Loucy (cell line): ENCODE measurements at regions not wholly inside any gene's neighbourhood (a gene's known extent, or its start where the extent isn't known, plus 50 kb on each side); places are given as distances from the start of the nearest gene placed in this dataset.

Experiments
- H2AFZ ChIP-seq: fragments of 200-600 bp; sonication (generic); 2 replicates; pipeline ENCODE4 v1.6.0; 2016; ENCODE audit warnings: antibody characterized with exemption, mild to moderate bottlenecking, low read length, moderate library complexity
- H3F3A ChIP-seq: fragments of 200-600 bp; 2 replicates; pipeline ENCODE4 v1.6.0; 2016; ENCODE audit warnings: antibody characterized with exemption, low read depth, mild to moderate bottlenecking
- H3K27me3 ChIP-seq: fragments of 200-600 bp; sonication (generic); 2 replicates; pipeline ENCODE4 v1.6.1; 2014; ENCODE audit warnings: low read length, mild to moderate bottlenecking; ENCODE audit not compliant: insufficient read depth, poor library complexity, severe bottlenecking
- H3K36me3 ChIP-seq: fragments of 200-600 bp; sonication (generic); 2 replicates; pipeline ENCODE4 v1.6.1; 2016; ENCODE audit warnings: low read length; ENCODE audit not compliant: insufficient read depth
- H3K4me1 ChIP-seq: fragments of 200-600 bp; sonication (generic); 2 replicates; pipeline ENCODE4 v1.5.1; 2014; ENCODE audit warnings: low read length, mild to moderate bottlenecking; ENCODE audit not compliant: insufficient read depth, poor library complexity, severe bottlenecking
- H3K4me2 ChIP-seq: fragments of 200-600 bp; sonication (generic); 2 replicates; pipeline ENCODE4 v1.6.0; 2014; ENCODE audit warnings: antibody characterized with exemption, low read length, low read depth, mild to moderate bottlenecking; ENCODE audit not compliant: poor library complexity, severe bottlenecking
- H3K4me3 ChIP-seq: fragments of 200-600 bp; sonication (generic); 2 replicates; pipeline ENCODE4 v1.5.1; 2014; ENCODE audit warnings: low read length, mild to moderate bottlenecking, mixed read lengths; ENCODE audit not compliant: poor library complexity, severe bottlenecking
- H3K79me2 ChIP-seq: fragments of 200-600 bp; sonication (generic); 2 replicates; pipeline ENCODE4 v1.6.1; 2014; ENCODE audit warnings: low read length; ENCODE audit not compliant: insufficient read depth
- H3K9ac ChIP-seq: fragments of 200-600 bp; sonication (generic); 2 replicates; pipeline ENCODE4 v1.6.0; 2014; ENCODE audit warnings: mild to moderate bottlenecking, low read depth, low read length, moderate library complexity; ENCODE audit not compliant: poor library complexity, severe bottlenecking
- H3K9me2 ChIP-seq: fragments of 200-600 bp; sonication (generic); replicated peaks from 2 replicates; pipeline ENCODE4 v1.6.1; 2016; ENCODE audit warnings: low read depth, low read length, mixed read lengths
- H3K9me3 ChIP-seq: fragments of 200-600 bp; sonication (generic); 2 replicates; pipeline ENCODE4 v1.6.1; 2014; ENCODE audit warnings: mild to moderate bottlenecking, antibody characterized with exemption, low read length, low read depth; ENCODE audit not compliant: insufficient read depth
- H4K20me1 ChIP-seq: fragments of 200-600 bp; sonication (generic); 2 replicates; pipeline ENCODE4 v1.6.0; 2014; ENCODE audit warnings: antibody characterized with exemption, low read length, mild to moderate bottlenecking; ENCODE audit not compliant: insufficient read depth, poor library complexity, severe bottlenecking
- EZH2phosphoT487 ChIP-seq: fragments of 200-600 bp; IDR thresholded peaks from 2 replicates; pipeline ENCODE4 v1.6.1; 2018; ENCODE audit warnings: antibody characterized with exemption, mild to moderate bottlenecking, moderate library complexity, borderline replicate concordance
- TF ChIP-seq, protein P1 (sequence below): fragments of 200-600 bp; sonication (generic); conservative IDR thresholded peaks from 2 replicates; pipeline ENCODE4 v1.5.1; 2014; ENCODE audit warnings: mild to moderate bottlenecking, antibody characterized with exemption, low read length

GRCh38 chr6:74741646-74742045, 464.2 kb downstream of the COL12A1 start:
- Histone ChIP-seq H3K79me2 (no peaks in the 10 kb centered on the region), H3F3A (no peaks in the 10 kb centered on the region), H3K9me2 (no peaks in the 10 kb centered on the region), H3K4me2 (no peak overlapping the region), H3K9me3 (no peaks in the 10 kb centered on the region), H2AFZ (no peak overlapping the region), H3K4me3 (no peak overlapping the region), H4K20me1 (no peaks in the 10 kb centered on the region), H3K4me1 (no peaks in the 10 kb centered on the region), H3K9ac (no peak overlapping the region), H3K36me3 (no peaks in the 10 kb centered on the region), H3K27me3 (no peaks in the 10 kb centered on the region)
- no peak for TF ChIP-seq EZH2phosphoT487
- TF ChIP-seq, protein P1, sequence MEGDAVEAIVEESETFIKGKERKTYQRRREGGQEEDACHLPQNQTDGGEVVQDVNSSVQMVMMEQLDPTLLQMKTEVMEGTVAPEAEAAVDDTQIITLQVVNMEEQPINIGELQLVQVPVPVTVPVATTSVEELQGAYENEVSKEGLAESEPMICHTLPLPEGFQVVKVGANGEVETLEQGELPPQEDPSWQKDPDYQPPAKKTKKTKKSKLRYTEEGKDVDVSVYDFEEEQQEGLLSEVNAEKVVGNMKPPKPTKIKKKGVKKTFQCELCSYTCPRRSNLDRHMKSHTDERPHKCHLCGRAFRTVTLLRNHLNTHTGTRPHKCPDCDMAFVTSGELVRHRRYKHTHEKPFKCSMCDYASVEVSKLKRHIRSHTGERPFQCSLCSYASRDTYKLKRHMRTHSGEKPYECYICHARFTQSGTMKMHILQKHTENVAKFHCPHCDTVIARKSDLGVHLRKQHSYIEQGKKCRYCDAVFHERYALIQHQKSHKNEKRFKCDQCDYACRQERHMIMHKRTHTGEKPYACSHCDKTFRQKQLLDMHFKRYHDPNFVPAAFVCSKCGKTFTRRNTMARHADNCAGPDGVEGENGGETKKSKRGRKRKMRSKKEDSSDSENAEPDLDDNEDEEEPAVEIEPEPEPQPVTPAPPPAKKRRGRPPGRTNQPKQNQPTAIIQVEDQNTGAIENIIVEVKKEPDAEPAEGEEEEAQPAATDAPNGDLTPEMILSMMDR: no peak

DNA sequence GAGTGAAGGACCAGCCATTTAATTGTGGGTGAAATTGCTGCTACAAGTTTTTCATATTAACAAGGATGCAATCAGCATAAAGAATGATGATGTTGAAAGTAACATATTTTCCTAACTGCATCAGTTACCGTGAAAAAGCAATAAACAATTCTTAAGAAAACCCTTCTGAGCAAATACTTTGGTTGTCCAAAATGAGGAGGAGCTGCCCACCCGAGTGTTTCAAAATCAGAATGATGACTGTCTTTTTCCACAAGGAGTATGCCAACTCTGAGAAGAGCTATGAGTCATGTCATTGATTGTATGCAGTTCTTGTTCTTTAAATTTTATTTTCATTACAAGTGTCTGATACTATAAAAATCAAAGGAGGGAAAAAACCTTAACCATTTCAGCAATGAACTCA, 470.5 kb downstream of the COL12A1 start:
- Histone ChIP-seq H3K9ac (no peak overlapping the region), H3K9me2 (no peaks in the 10 kb centered on the region), H3K9me3 (no peaks in the 10 kb centered on the region), H3K27me3 (no peaks in the 10 kb centered on the region), H2AFZ (no peak overlapping the region), H4K20me1 (no peaks in the 10 kb centered on the region), H3K4me2 (no peak overlapping the region), H3F3A (no peaks in the 10 kb centered on the region), H3K4me1 (no peaks in the 10 kb centered on the region), H3K79me2 (no peaks in the 10 kb centered on the region), H3K36me3 (no peaks in the 10 kb centered on the region), H3K4me3 (no peak overlapping the region)
- TF ChIP-seq EZH2phosphoT487: no peak
- TF ChIP-seq, protein P1: no peak

DNA sequence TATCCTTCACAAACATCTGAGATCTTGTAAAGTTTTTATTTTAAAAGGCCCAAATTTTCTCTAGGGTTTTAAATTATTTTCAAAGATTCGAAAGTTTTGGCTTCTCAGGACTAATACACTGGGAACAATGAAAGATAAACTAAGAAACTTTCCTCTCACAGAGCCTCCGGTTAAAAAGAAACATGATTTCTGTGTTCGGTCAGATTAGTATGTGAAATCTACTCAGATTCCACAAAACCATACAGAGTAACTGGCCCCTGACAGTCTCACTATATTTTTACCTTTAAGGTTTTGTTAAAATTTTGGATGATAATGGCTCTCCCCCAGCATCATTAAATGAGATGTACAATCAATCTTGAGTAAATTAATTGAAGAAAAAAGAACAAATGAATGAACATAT, 471.0 kb downstream of the COL12A1 start:
- no peak overlapping the region for H3K9ac ChIP-seq
- no peaks in the 10 kb centered on the region for H3F3A ChIP-seq

More for the DNA sequence above, 471.0 kb downstream of the COL12A1 start:
- Histone ChIP-seq H3K4me2 (no peak overlapping the region), H3K79me2 (no peaks in the 10 kb centered on the region), H3K4me1 (no peaks in the 10 kb centered on the region), H3K9me3 (no peaks in the 10 kb centered on the region), H3K9me2 (no peaks in the 10 kb centered on the region), H3K27me3 (no peaks in the 10 kb centered on the region), H4K20me1 (no peaks in the 10 kb centered on the region), H3K36me3 (no peaks in the 10 kb centered on the region), H2AFZ (no peak overlapping the region), H3K4me3 (no peak overlapping the region)
- TF ChIP-seq, protein P1: no peak
- no peak for TF ChIP-seq EZH2phosphoT487
